ENCODE measurements at regions not wholly inside any gene's neighbourhood (a gene's known extent, or its start where the extent isn't known, plus 50 kb on each side); places are given as distances from the start of the nearest gene placed in this dataset.

- Histone ChIP-seq H3K4me1 (ENCODE audit: control insufficient read depth, low read length) (no peaks in the 10 kb centered on the region), H4K20me1 (ENCODE audit: control insufficient read depth, insufficient read depth, low read depth, low read length) (no peaks in the 10 kb centered on the region), H3K4me2 (ENCODE audit: low read length) (no peak overlapping the region), H3K9me3 (ENCODE audit: control insufficient read depth, insufficient read depth, low read length) (no peaks in the 10 kb centered on the region), H3K27ac (ENCODE audit: low read depth, low read length) (no peak overlapping the region), H3F3A (ENCODE audit: control insufficient read depth, insufficient read depth) (no peaks in the 10 kb centered on the region), H3K36me3 (ENCODE audit: control insufficient read depth, low read length) (no peaks in the 10 kb centered on the region), H3K79me2 (ENCODE audit: control insufficient read depth, low read length) (no peaks in the 10 kb centered on the region), H3K4me3 (ENCODE audit: low read length) (no peak overlapping the region), H3K27me3 (ENCODE audit: control insufficient read depth, low read length) (no peaks in the 10 kb centered on the region), H3K9me2 (replicated peaks; ENCODE audit: control insufficient read depth, low read length) (no peaks in the 10 kb centered on the region)
- TF ChIP-seq EZH2phosphoT487 (IDR thresholded peaks at IDR 0.05; ENCODE audit: borderline replicate concordance, low read length) (no peak), CTCF (IDR thresholded peaks at IDR 0.05; ENCODE audit: low read depth, low read length, poor library complexity, severe bottlenecking) (no peak)
These were observed 259.1 kb upstream of the CPEB2 start for GRCh38 chr4:14743172-14743571.

DNA sequence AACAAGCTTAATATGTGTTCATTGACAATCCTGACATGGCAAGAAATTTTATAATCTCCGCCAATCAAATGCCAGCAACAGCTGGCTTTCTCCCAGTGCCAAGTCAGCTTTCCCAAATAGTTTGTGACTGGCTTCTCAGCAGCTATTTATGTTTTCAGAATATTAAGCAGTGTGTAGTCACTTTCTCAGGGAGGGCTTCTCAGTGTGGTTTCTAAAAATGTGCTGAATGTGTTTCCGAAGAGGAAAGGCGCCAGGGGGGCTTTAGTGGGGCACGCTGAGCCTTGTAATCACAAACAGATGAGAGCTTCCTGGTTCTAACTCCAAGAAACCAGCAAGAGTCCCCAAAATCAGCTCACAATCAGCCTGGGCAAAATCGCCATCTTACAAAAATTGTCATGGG is 258.7 kb upstream of the CPEB2 start:
- no peaks in the 10 kb centered on the region for H3F3A ChIP-seq (ENCODE audit: control insufficient read depth, insufficient read depth)
- no peaks in the 10 kb centered on the region for H4K20me1 ChIP-seq (ENCODE audit: control insufficient read depth, insufficient read depth, low read depth, low read length)
- H3K4me3 ChIP-seq (ENCODE audit: low read length): no peak overlapping the region
- no peaks in the 10 kb centered on the region for H3K9me3 ChIP-seq (ENCODE audit: control insufficient read depth, insufficient read depth, low read length)
- no peaks in the 10 kb centered on the region for H3K79me2 ChIP-seq (ENCODE audit: control insufficient read depth, low read length)
- H3K4me2 ChIP-seq (ENCODE audit: low read length): no peak overlapping the region
- H3K27ac ChIP-seq (ENCODE audit: low read depth, low read length): no peak overlapping the region
- H3K4me1 ChIP-seq (ENCODE audit: control insufficient read depth, low read length): no peaks in the 10 kb centered on the region
- H3K9me2 ChIP-seq (replicated peaks; ENCODE audit: control insufficient read depth, low read length): no peaks in the 10 kb centered on the region
- H3K36me3 ChIP-seq (ENCODE audit: control insufficient read depth, low read length): no peaks in the 10 kb centered on the region
- TF ChIP-seq CTCF (IDR thresholded peaks at IDR 0.05; ENCODE audit: low read depth, low read length, poor library complexity, severe bottlenecking) (no peak), EZH2phosphoT487 (IDR thresholded peaks at IDR 0.05; ENCODE audit: borderline replicate concordance, low read length) (no peak)
- H3K27me3 ChIP-seq (ENCODE audit: control insufficient read depth, low read length): no peaks in the 10 kb centered on the region

DNA sequence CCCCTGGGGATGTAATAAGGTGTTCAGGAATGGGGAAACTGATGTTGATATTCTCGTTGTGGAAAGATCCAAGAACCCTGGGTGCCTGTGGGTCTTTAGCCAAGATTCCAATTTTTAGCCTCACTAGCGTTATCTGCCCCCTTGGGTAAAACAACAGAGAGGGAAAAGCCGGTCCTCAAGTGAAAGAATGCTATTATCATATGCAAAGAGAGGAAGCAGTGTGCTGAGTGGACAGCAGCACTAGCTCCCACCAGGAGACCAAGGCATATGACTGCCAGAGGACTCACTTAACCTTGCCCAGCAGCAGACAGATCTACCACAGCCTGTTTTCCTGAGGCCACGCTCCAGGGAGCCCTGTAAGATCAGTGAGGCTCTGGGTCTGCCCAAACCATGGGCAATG is 257.9 kb upstream of the CPEB2 start:
- Histone ChIP-seq H3F3A (ENCODE audit: control insufficient read depth, insufficient read depth) (no peaks in the 10 kb centered on the region), H3K4me1 (ENCODE audit: control insufficient read depth, low read length) (no peaks in the 10 kb centered on the region), H3K9me3 (ENCODE audit: control insufficient read depth, insufficient read depth, low read length) (no peaks in the 10 kb centered on the region), H3K27me3 (ENCODE audit: control insufficient read depth, low read length) (no peaks in the 10 kb centered on the region), H3K27ac (ENCODE audit: low read depth, low read length) (no peak overlapping the region), H3K4me2 (ENCODE audit: low read length) (no peak overlapping the region), H3K79me2 (ENCODE audit: control insufficient read depth, low read length) (no peaks in the 10 kb centered on the region), H3K9me2 (replicated peaks; ENCODE audit: control insufficient read depth, low read length) (no peaks in the 10 kb centered on the region), H4K20me1 (ENCODE audit: control insufficient read depth, insufficient read depth, low read depth, low read length) (no peaks in the 10 kb centered on the region), H3K4me3 (ENCODE audit: low read length) (no peak overlapping the region), H3K36me3 (ENCODE audit: control insufficient read depth, low read length) (no peaks in the 10 kb centered on the region)
- TF ChIP-seq CTCF (IDR thresholded peaks at IDR 0.05; ENCODE audit: low read depth, low read length, poor library complexity, severe bottlenecking) (no peak), EZH2phosphoT487 (IDR thresholded peaks at IDR 0.05; ENCODE audit: borderline replicate concordance, low read length) (no peak)

DNA sequence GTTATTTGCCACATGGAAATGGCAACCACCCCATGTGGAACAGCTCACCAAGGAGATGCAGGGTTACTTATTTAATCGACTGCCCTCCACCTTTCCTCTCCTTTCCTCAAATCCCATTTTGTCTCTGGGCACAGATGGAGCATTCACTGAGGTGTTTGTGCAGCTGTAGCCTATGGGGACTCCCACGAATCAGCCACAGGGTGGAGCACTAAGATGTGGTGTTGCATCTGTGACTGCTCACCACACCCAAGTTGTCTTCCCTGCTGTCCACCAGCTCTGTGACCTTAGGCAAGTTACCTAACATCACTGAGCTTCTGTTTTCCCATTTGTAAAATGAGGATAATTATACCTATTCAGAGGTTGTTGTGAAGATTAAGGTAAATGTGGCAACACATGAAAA is 252.4 kb upstream of the CPEB2 start:
- no peaks in the 10 kb centered on the region for H3K27me3 ChIP-seq (ENCODE audit: control insufficient read depth, low read length)
- H3K79me2 ChIP-seq (ENCODE audit: control insufficient read depth, low read length): no peaks in the 10 kb centered on the region
- peaks cover 7% of the 10 kb centered on the region; the same call in 1 of the 2 replicates for H3K9me3 ChIP-seq (ENCODE audit: control insufficient read depth, insufficient read depth, low read length)
- no peak overlapping the region for H3K4me2 ChIP-seq (ENCODE audit: low read length)
- H4K20me1 ChIP-seq (ENCODE audit: control insufficient read depth, insufficient read depth, low read depth, low read length): no peaks in the 10 kb centered on the region
- H3K27ac ChIP-seq (ENCODE audit: low read depth, low read length): no peak overlapping the region
- TF ChIP-seq CTCF (IDR thresholded peaks at IDR 0.05; ENCODE audit: low read depth, low read length, poor library complexity, severe bottlenecking) (peak; percentile 18), EZH2phosphoT487 (IDR thresholded peaks at IDR 0.05; ENCODE audit: borderline replicate concordance, low read length) (no peak)
- no peak overlapping the region for H3K4me3 ChIP-seq (ENCODE audit: low read length)
- H3F3A ChIP-seq (ENCODE audit: control insufficient read depth, insufficient read depth): no peaks in the 10 kb centered on the region
- H3K9me2 ChIP-seq (replicated peaks; ENCODE audit: control insufficient read depth, low read length): no peaks in the 10 kb centered on the region
- no peaks in the 10 kb centered on the region for H3K36me3 ChIP-seq (ENCODE audit: control insufficient read depth, low read length)
- no peaks in the 10 kb centered on the region for H3K4me1 ChIP-seq (ENCODE audit: control insufficient read depth, low read length)

Data from DOHH2 (cell line).